Stimulated activated CD4-positive, alpha-beta T cell treated with anti-CD3 and anti-CD28 coated beads, Interleukin-2, amount 100 ng/mL, for 48 hours (primary cell): ENCODE measurements at regions not wholly inside any gene's neighbourhood (a gene's known extent, or its start where the extent isn't known, plus 50 kb on each side); places are given as distances from the start of the nearest gene placed in this dataset.

Source experiments
- DNase-seq, 2 donors: peaks; one replicate each; pipeline ENCODE4 v3.0.0-alpha.2; 2020

GRCh38 chr2:22525681-22526080 is 859.3 kb upstream of the KLHL29 start:
- DNase-seq = no peak

- no peak for DNase-seq
These were observed 854.8 kb upstream of the KLHL29 start for GRCh38 chr2:22530131-22530530.

GRCh38 chr2:22536133-22536532 is 848.8 kb upstream of the KLHL29 start:
- DNase-seq = no peak

GRCh38 chr2:22554453-22554852 is 830.5 kb upstream of the KLHL29 start:
- no peak for DNase-seq

GRCh38 chr2:22557406-22557805 is 827.6 kb upstream of the KLHL29 start:
- no peak for DNase-seq

- DNase-seq = no peak
These were observed 825.0 kb upstream of the KLHL29 start for GRCh38 chr2:22560021-22560420.

- no peak for DNase-seq
These were observed 805.6 kb upstream of the KLHL29 start for GRCh38 chr2:22579341-22579740.

- no peak for DNase-seq
These were observed 802.9 kb upstream of the KLHL29 start for GRCh38 chr2:22582107-22582506.

- no peak for DNase-seq
These were observed 788.7 kb upstream of the KLHL29 start for GRCh38 chr2:22596306-22596705.

GRCh38 chr2:22600156-22600555 is 784.8 kb upstream of the KLHL29 start:
- DNase-seq = no peak

GRCh38 chr2:22600999-22601398 is 784.0 kb upstream of the KLHL29 start:
- no peak for DNase-seq

- DNase-seq = no peak
These were observed 780.8 kb upstream of the KLHL29 start for GRCh38 chr2:22604136-22604535.

- no peak for DNase-seq
These were observed 768.9 kb upstream of the KLHL29 start for GRCh38 chr2:22616031-22616430.

- no peak for DNase-seq
These were observed 761.4 kb upstream of the KLHL29 start for GRCh38 chr2:22623620-22624019.

- DNase-seq = no peak
These were observed 758.4 kb upstream of the KLHL29 start for GRCh38 chr2:22626621-22627020.

- DNase-seq = no peak
These were observed 756.8 kb upstream of the KLHL29 start for GRCh38 chr2:22628221-22628620.

- DNase-seq = no peak
These were observed 756.1 kb upstream of the KLHL29 start for GRCh38 chr2:22628906-22629305.

- DNase-seq = no peak
These were observed 750.8 kb upstream of the KLHL29 start for GRCh38 chr2:22634167-22634566.

GRCh38 chr2:22656426-22656825 is 728.6 kb upstream of the KLHL29 start:
- DNase-seq = no peak

- no peak for DNase-seq
These were observed 711.5 kb upstream of the KLHL29 start for GRCh38 chr2:22673529-22673928.

- no peak for DNase-seq
These were observed 701.1 kb upstream of the KLHL29 start for GRCh38 chr2:22683914-22684313.

GRCh38 chr2:22690096-22690495 is 694.9 kb upstream of the KLHL29 start:
- DNase-seq = no peak

- no peak for DNase-seq
These were observed 693.3 kb upstream of the KLHL29 start for GRCh38 chr2:22691666-22692065.

GRCh38 chr2:22692746-22693145 is 692.2 kb upstream of the KLHL29 start:
- no peak for DNase-seq

GRCh38 chr2:22694300-22694699 is 690.7 kb upstream of the KLHL29 start:
- no peak for DNase-seq

- no peak for DNase-seq
These were observed 690.1 kb upstream of the KLHL29 start for GRCh38 chr2:22694856-22695255.
